GM13976 (cell line): ENCODE measurements at regions not wholly inside any gene's neighbourhood (a gene's known extent, or its start where the extent isn't known, plus 50 kb on each side); places are given as distances from the start of the nearest gene placed in this dataset.

ENCODE experiments used
- DNase-seq: peaks from one replicate; pipeline ENCODE4 v3.0.0; 2012; ENCODE audit warnings: low spot score
- in situ Hi-C: fragments of 300-500 bp; cut with MboI; formaldehyde crosslinking; loops from one replicate; pipeline ENCODE4 v1.12.0; 2022; ENCODE audit warnings: low sequenced_read_pairs, mixed read lengths, inconsistent platforms; ENCODE audit not compliant: unreplicated experiment
- TF ChIP-seq, protein P1 (sequence below): IDR thresholded peaks from 2 replicates; pipeline ENCODE4 v1.5.1; 2012; ENCODE audit warnings: borderline replicate concordance, mild to moderate bottlenecking; ENCODE audit not compliant: insufficient read depth; ENCODE audit errors: extremely low read depth, missing control alignments, control extremely low read depth

DNA sequence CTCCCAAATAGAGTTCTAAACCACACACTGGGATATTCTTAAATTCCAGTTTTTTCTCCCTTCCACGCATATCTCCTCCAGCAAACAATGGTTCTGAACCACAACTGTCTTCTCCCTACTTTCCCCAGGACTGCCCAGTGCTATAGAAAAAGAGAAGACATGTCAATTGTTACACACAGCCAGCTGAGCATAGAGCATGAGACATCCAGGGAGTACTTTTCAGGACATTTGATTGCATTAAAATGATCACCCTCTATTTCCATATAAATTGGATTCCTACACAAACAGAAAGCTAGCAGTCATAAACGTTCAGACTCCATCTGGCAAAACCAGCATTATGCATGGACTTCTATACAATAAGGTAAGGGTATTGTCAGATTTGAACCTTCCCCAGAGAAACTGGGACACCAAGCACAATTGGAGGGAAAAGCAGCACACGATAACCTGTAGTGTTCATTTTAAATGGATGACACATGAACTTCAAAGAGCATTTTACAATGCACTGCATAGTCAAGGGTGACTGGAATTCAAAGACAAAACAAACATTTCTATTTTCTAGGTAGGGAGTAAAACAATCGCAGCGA, 93.1 kb upstream of the HEY2 start:
- in situ Hi-C loops = no loop called here
- DNase-seq = no peak
- TF ChIP-seq, protein P1, sequence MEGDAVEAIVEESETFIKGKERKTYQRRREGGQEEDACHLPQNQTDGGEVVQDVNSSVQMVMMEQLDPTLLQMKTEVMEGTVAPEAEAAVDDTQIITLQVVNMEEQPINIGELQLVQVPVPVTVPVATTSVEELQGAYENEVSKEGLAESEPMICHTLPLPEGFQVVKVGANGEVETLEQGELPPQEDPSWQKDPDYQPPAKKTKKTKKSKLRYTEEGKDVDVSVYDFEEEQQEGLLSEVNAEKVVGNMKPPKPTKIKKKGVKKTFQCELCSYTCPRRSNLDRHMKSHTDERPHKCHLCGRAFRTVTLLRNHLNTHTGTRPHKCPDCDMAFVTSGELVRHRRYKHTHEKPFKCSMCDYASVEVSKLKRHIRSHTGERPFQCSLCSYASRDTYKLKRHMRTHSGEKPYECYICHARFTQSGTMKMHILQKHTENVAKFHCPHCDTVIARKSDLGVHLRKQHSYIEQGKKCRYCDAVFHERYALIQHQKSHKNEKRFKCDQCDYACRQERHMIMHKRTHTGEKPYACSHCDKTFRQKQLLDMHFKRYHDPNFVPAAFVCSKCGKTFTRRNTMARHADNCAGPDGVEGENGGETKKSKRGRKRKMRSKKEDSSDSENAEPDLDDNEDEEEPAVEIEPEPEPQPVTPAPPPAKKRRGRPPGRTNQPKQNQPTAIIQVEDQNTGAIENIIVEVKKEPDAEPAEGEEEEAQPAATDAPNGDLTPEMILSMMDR = no peak

DNA sequence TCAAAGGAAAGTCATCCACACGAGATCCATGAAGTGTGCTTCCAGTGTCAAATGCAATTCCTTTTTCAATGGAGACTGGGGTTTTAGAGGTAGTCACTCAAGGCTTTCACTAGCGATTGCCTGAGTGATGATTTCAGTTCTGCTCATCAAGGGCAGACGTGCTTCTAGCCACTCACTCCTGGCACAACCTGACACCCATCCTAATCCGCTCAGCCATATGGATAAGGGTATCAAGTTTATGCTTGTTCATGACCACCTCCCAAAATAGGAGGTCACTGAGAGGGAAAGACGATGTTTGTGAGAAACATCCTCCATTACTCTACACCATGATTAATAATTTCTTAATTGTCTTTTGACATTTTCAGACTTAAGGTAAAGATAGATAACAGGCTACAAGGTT, 91.3 kb upstream of the HEY2 start:
- in situ Hi-C loops = no loop called here
- TF ChIP-seq, protein P1 = no peak
- no peak for DNase-seq

DNA sequence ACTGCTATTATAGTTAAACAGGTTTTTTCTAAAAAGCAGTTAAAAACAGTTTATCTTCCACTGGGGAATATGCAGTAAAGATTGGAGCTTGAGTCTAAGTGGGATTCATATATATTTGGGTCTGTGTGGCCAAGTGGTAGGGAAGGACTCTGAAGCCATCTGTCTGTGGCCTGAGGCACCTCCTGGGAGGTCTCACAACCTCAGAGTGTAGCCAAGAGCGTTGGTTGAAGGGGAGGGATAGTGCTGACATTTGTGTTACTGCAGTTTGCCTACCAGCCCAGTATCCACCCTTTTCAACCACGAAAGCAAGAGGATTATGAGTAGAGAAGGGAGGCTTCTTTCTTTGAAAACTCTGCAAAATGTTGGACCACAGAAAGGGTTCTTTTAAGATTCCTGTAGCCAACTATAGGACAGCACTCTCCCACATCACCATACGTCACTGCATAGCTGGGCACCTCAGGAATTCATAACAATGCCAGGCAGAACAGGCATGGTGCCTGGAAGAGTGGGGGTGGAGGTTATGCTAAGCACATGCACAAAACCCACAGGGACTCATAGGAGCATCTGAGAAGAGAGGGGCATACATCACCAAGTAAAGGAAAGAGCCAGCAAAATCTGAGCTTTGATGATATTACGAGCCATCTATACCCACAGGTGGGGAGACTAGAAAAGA, 90.5 kb upstream of the HEY2 start:
- TF ChIP-seq, protein P1 = no peak
- in situ Hi-C loops = no loop called here
- no peak for DNase-seq

DNA sequence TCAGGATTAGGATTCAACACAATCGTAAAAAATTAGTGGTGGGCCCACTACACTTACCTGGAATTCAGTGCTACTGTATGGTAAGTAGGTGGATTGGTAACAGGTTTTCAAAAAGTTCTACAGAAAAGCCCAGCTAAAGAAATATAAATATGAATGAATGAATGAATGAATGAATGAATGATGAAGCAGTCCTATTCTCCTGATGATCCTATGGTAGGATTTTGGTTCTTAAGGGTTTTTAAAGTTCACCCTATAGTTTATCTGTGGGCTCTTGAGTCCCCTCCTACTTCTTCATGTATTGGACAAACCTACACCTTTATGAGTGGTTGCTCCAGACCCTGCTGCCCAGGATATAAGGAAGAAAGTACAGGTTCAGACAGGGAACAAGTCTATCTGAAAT, 89.5 kb upstream of the HEY2 start:
- no peak for DNase-seq
- in situ Hi-C loops = no loop called here
- TF ChIP-seq, protein P1 = no peak

DNA sequence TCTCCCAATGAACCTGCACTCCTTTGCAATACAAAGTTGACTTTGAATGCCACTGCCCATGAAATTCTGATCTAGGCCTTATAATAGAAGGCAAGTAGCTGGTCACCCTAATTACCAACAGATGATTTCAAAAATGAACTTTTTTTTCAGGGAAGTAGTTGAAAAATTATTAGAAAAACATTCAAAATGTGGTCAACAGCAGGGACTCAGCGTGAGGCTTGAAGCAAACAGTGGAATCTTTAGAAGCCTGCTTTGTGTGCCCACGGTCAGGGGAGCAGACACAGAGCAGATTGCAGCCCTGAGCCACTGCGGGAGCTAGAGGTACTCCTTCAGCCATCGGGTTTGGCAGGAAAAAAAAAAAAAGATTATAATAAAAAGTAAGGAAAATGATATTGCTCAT, 87.1 kb upstream of the HEY2 start:
- in situ Hi-C loops = no loop called here
- no peak for DNase-seq
- TF ChIP-seq, protein P1 = no peak

DNA sequence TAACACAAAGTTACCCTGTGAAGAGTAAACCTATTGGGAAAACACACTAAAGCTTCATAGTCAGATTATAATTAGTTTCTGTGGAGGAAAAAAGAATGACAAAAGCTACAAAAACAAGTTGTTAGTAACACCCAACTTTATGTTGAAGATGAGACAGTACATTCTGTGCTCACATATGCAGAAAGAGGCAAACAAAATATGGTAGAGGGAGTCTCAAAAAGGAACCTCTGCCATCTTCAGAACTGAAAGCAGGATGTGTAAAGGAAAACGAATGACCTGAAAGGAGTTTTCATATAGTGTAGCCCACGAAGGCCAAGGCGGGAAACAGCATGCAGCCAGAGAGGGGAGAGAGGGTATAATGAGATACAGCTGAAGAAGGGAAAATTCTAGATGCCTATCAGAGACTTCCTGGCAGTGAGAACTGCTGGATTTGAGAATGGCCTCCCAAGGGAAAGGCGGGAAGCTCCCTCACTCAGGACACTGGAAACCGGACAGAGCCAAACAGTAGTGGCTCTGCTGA, 84.1 kb upstream of the HEY2 start:
- no peak for DNase-seq
- TF ChIP-seq, protein P1 = no peak
- in situ Hi-C loops = no loop called here
